Thyroid gland (tissue), 4 donors: ENCODE measurements at regions not wholly inside any gene's neighbourhood (a gene's known extent, or its start where the extent isn't known, plus 50 kb on each side); places are given as distances from the start of the nearest gene placed in this dataset.

ENCODE experiments used
- CTCF ChIP-seq, 6 experiments: fragments of 200-600 bp in 3 of 6; fragments of 450-650 bp in 3 of 6; sonication (generic) in 3 of 6; IDR thresholded peaks; one replicate each; pipeline ENCODE4 v1.5.1; 2016 to 2019; ENCODE audit warnings: antibody characterized with exemption in 6 of 6, mild to moderate bottlenecking in 2 of 6, inconsistent platforms in 1 of 6, moderate library complexity in 1 of 6
- POLR2A ChIP-seq, 2 donors: fragments of 450-650 bp; IDR thresholded peaks; one replicate each; pipeline ENCODE4 v1.6.1; 2017; ENCODE audit warnings: antibody characterized with exemption in 2 of 2, mild to moderate bottlenecking in 2 of 2, moderate library complexity in 1 of 2

GRCh38 chr15:96142498-96142897 is 188.0 kb upstream of the NR2F2 start:
- no peak for TF ChIP-seq CTCF (IDR thresholded peaks at IDR 0.05)
- TF ChIP-seq POLR2A (IDR thresholded peaks at IDR 0.05): no peak
